ENCODE measurements at regions not wholly inside any gene's neighbourhood (a gene's known extent, or its start where the extent isn't known, plus 50 kb on each side); places are given as distances from the start of the nearest gene placed in this dataset.

- intact Hi-C loops (cut with DNase I), result no loop called here
- DNase-seq (ENCODE audit: low spot score in 2 of 2), result no peak
- H3K4me1 ChIP-seq, result no peaks in the 10 kb centered on the region
- no peak overlapping the region for H3K27ac ChIP-seq
- TF ChIP-seq CTCF (IDR thresholded peaks at IDR 0.05), result no peak
- no peaks in the 10 kb centered on the region for H3K36me3 ChIP-seq
- H3K9me3 ChIP-seq, result no peaks in the 10 kb centered on the region
- H3K27me3 ChIP-seq, result no peaks in the 10 kb centered on the region
- H3K4me3 ChIP-seq, result no peak overlapping the region
These were observed 209.0 kb downstream of the IDS start for GRCh38 chrX:149296092-149296491.

DNA sequence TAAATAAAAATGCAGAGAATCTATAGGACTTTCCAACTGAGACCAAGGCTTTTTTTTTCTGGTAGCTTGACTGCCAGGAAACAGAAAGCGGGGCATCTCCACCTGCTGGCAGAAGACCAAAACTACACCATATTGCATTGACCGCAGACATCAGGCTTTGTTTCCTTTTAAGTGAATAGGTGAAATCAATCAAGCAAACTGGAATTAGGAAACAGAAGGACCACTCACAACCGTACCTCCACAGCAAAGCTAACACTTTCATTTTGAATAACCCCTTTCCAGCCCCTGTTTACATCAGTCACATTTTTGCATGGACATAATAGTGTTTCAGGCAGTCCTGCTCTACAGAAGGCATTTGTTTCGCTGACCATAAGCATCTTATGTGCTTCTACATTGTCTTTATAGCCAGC, 218.2 kb downstream of the IDS start:
- peak in 2 of 3 experiments; percentile 15 to 41 for TF ChIP-seq CTCF (IDR thresholded peaks at IDR 0.05)
- Histone ChIP-seq H3K27me3 (no peaks in the 10 kb centered on the region), H3K36me3 (no peaks in the 10 kb centered on the region), H3K4me3 (no peak overlapping the region), H3K4me1 (no peaks in the 10 kb centered on the region), H3K27ac (no peak overlapping the region), H3K9me3 (no peaks in the 10 kb centered on the region)
- intact Hi-C loops (cut with DNase I), result no loop called here
- DNase-seq (ENCODE audit: low spot score in 2 of 2), result no peak

- Histone ChIP-seq H3K4me1 (no peaks in the 10 kb centered on the region), H3K27me3 (no peaks in the 10 kb centered on the region), H3K36me3 (no peaks in the 10 kb centered on the region), H3K9me3 (no peaks in the 10 kb centered on the region), H3K4me3 (no peak overlapping the region), H3K27ac (no peak overlapping the region)
- no peak for DNase-seq (ENCODE audit: low spot score in 2 of 2)
- no peak for TF ChIP-seq CTCF (IDR thresholded peaks at IDR 0.05)
- intact Hi-C loops (cut with DNase I), result no loop called here
These were observed 220.5 kb downstream of the IDS start for GRCh38 chrX:149284616-149285015.

DNA sequence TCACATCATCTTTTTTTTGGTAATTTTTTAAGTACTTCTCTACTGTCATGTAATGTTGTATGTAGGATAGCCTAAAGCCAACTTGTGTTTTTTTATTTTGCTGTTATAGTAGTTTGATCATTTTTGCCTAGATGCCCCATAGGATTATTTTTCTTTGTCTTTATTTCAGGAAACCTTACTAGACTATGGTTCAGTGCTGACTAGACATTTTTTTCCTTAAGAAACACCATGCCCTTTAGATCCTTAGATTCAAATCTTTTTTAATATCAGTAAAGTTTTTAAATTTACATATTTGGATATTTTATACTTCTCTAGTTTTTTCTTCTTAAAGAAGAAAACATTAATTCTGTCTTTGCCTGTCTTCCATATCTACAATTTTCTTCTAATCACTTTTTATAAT, 221.3 kb downstream of the IDS start:
- TF ChIP-seq CTCF (IDR thresholded peaks at IDR 0.05), result no peak
- DNase-seq (ENCODE audit: low spot score in 2 of 2), result no peak
- no peaks in the 10 kb centered on the region for H3K27me3 ChIP-seq
- H3K9me3 ChIP-seq, result no peaks in the 10 kb centered on the region
- H3K27ac ChIP-seq, result no peak overlapping the region
- no peaks in the 10 kb centered on the region for H3K36me3 ChIP-seq
- intact Hi-C loops (cut with DNase I), result no loop called here
- no peaks in the 10 kb centered on the region for H3K4me1 ChIP-seq
- no peak overlapping the region for H3K4me3 ChIP-seq

DNA sequence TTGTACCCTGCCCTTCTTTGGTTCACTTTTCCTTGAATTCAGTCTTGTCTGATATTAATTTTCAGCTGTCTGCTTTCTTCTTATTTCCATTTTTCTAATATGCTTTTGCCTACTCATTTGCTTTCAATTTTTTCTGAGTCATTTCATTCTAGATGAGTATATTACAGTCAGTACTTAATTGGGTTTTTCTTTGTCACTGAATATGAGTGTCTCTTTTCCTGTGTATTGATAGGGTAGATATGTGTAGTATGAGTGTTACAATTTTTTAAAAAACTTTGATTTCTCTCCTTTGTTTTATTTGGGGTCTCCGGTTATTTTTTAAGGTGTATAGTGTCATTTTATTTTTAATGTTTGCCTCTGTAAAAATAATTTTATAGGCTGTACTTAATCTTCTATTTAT, 222.2 kb downstream of the IDS start:
- no peak overlapping the region for H3K4me3 ChIP-seq
- TF ChIP-seq CTCF (IDR thresholded peaks at IDR 0.05), result no peak
- no peaks in the 10 kb centered on the region for H3K9me3 ChIP-seq
- H3K36me3 ChIP-seq, result no peaks in the 10 kb centered on the region
- no peak for DNase-seq (ENCODE audit: low spot score in 2 of 2)
- H3K27me3 ChIP-seq, result no peaks in the 10 kb centered on the region
- H3K4me1 ChIP-seq, result no peaks in the 10 kb centered on the region
- H3K27ac ChIP-seq, result no peak overlapping the region
- intact Hi-C loops (cut with DNase I), result no loop called here

GRCh38 chrX:149280011-149280410, 225.1 kb downstream of the IDS start:
- intact Hi-C loops (cut with DNase I), result no loop called here
- TF ChIP-seq CTCF (IDR thresholded peaks at IDR 0.05), result no peak
- no peaks in the 10 kb centered on the region for H3K4me1 ChIP-seq
- H3K27ac ChIP-seq, result no peak overlapping the region
- no peaks in the 10 kb centered on the region for H3K36me3 ChIP-seq
- H3K9me3 ChIP-seq, result no peaks in the 10 kb centered on the region
- DNase-seq (ENCODE audit: low spot score in 2 of 2), result no peak
- H3K27me3 ChIP-seq, result no peaks in the 10 kb centered on the region
- no peak overlapping the region for H3K4me3 ChIP-seq
